Hippocampal formation (tissue), 2 donors: ENCODE measurements at regions not wholly inside any gene's neighbourhood (a gene's known extent, or its start where the extent isn't known, plus 50 kb on each side); places are given as distances from the start of the nearest gene placed in this dataset.

Source experiments
- DNase-seq, 2 donors: peaks; one replicate each; lab custom pipeline; 2025; lab: John Stamatoyannopoulos, UW

DNA sequence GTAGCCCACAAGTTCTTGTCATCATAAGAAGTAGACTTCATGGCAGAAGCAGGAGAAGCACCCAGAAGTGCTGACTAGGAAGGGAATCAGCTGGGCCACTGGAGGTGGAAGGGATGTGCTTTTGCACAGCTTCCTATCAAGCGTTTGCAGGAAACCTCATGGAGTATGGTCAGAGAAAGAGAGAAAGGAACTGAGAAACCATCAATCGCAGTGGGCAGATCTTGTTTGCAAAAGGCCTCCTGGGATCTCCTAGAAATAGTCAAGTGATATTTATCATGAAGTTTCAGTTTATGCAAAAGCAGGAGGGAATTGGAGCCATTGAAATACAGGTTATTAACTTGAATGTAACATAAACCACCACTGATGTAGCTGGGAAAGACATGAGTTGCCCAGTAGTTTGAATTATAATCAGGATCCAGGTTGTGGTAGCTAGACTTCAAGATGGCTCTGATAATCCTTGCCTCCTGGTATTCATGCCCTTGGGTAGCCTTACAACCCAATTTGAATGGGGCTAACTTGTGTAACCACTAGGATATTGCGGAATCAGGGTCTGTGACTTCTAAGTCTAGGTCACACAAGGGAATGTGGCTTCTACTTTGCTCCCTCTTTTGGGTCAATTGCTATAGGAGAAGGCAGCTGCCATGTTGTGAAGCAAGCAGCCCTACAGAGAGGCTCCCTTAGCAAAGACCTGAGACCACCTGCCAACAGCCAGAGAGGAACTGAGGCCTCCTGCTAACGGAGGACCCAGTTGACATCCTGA, 69.8 kb upstream of the TCF4 start:
- no peak for DNase-seq

DNA sequence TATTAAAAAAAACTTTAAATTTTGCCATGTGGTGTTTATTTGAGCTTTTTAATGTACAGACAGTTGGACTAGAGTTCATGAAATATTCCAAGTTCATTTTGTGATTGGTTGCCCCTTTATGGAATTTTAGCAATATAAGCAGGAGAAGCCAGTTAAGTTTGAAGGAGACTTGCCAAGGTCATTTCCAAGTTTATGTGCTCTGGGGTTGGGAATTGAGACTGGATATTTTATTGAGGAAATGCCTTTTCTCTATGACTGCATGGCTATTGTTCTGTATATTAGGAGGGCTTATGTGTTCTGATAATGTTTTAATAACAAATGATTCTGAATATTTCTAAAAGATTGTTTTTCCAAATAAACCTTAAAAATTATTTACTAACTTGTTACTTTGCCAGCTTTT, 67.0 kb upstream of the TCF4 start:
- DNase-seq: no peak

DNA sequence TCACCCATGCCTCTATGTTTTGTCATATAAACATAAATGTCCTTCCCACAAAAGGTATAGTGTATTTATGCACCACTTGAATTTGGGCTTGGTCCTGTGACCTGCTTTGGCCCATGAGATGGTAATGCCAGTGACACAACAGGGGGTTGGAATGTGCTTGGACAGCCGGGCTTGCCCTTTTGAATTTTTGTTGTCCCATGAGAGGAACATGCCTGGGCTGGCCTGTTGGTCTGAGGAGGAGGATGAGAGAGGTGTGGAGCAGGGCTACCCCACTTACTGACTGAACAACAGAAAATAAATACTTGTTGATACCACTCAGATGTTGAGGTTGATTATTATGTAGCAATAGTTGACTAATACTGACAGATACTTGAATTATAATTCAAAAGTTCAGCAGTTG, 63.2 kb upstream of the TCF4 start:
- no peak for DNase-seq

GRCh38 chr18:55650363-55650870, 62.4 kb upstream of the TCF4 start:
- DNase-seq: no peak

DNA sequence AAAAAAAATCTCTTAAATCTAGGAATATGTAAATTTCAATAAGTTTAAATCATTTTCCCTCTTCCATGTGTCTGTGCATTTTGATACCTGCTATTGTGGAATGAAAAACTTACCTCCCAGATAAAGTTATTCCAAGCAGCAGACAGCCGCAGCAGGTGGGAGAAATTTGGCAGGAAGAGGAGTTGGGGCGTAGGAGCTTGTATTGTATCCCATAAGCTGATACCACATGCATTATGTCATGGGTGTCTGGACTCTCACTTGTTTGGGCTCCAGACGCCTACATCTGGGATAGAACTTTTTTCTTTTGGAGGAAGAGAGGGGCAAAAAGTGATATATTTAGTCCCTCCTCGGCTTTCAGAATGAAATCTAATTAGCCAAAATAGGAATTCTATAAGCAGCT, 59.3 kb upstream of the TCF4 start:
- DNase-seq: no peak

GRCh38 chr18:55642191-55642590, 54.2 kb upstream of the TCF4 start:
- no peak for DNase-seq

GRCh38 chr18:55641486-55641885, 53.5 kb upstream of the TCF4 start:
- DNase-seq: no peak
